ENCODE measurements at regions not wholly inside any gene's neighbourhood (a gene's known extent, or its start where the extent isn't known, plus 50 kb on each side); places are given as distances from the start of the nearest gene placed in this dataset.
A peak's percentile ranks its signal among the peaks of the same experiment; 100 is the strongest.

- H3K27ac ChIP-seq = no peak overlapping the region
- TF ChIP-seq ZFX (IDR thresholded peaks at IDR 0.05) = no peak
- no peak for TF ChIP-seq CTCF (conservative IDR thresholded peaks at IDR 0.05)
Observed at GRCh38 chr16:35370617-35371016, 1911.2 kb downstream of the TP53TG3F start.

GRCh38 chr16:35377142-35377541, 1917.7 kb downstream of the TP53TG3F start:
- no peak for TF ChIP-seq ZFX (IDR thresholded peaks at IDR 0.05)
- no peak for TF ChIP-seq CTCF (conservative IDR thresholded peaks at IDR 0.05)
- H3K27ac ChIP-seq = no peak overlapping the region; the same call in 1 of the 2 replicates

GRCh38 chr16:35386619-35387018, 1927.2 kb downstream of the TP53TG3F start:
- H3K27ac ChIP-seq = no peak overlapping the region
- no peak for TF ChIP-seq ZFX (IDR thresholded peaks at IDR 0.05)
- no peak for TF ChIP-seq CTCF (conservative IDR thresholded peaks at IDR 0.05)

- TF ChIP-seq ZFX (IDR thresholded peaks at IDR 0.05) (no peak), CTCF (conservative IDR thresholded peaks at IDR 0.05) (peak; percentile 88)
- H3K27ac ChIP-seq = no peak overlapping the region
Observed at GRCh38 chr16:35391328-35391727, 1931.9 kb downstream of the TP53TG3F start.

- TF ChIP-seq ZFX (IDR thresholded peaks at IDR 0.05) = no peak
- no peak for TF ChIP-seq CTCF (conservative IDR thresholded peaks at IDR 0.05)
- H3K27ac ChIP-seq = no peak overlapping the region
Observed at GRCh38 chr16:35398180-35398579, 1938.8 kb downstream of the TP53TG3F start.

- no peak overlapping the region; the same call in 1 of the 2 replicates for H3K27ac ChIP-seq
- TF ChIP-seq ZFX (IDR thresholded peaks at IDR 0.05) (no peak), CTCF (conservative IDR thresholded peaks at IDR 0.05) (no peak)
Observed at GRCh38 chr16:35399133-35399532, 1939.7 kb downstream of the TP53TG3F start.

GRCh38 chr16:35404273-35404672, 1944.9 kb downstream of the TP53TG3F start:
- H3K27ac ChIP-seq = no peak overlapping the region
- TF ChIP-seq CTCF (conservative IDR thresholded peaks at IDR 0.05) (no peak), ZFX (IDR thresholded peaks at IDR 0.05) (no peak)

Measured in C4-2B (cell line).